ENCODE measurements at regions not wholly inside any gene's neighbourhood (a gene's known extent, or its start where the extent isn't known, plus 50 kb on each side); places are given as distances from the start of the nearest gene placed in this dataset.
"Not testable (repeated sequence)": the region's sequence is repeated elsewhere in the genome, so short reads cannot be mapped to it uniquely, and the experiment has no call there.

GRCh38 chr12:65742018-65743010, 82.0 kb upstream of the HMGA2 start:
- DNase-seq, result peak; percentile 33

- not testable (repeated sequence) for DNase-seq
Measured at GRCh38 chr12:65744236-65744840, 79.9 kb upstream of the HMGA2 start.

GRCh38 chr12:65747338-65747737, 76.9 kb upstream of the HMGA2 start:
- no peak for DNase-seq

- DNase-seq, result no peak
Measured at GRCh38 chr12:65748332-65748731, 76.0 kb upstream of the HMGA2 start.

GRCh38 chr12:65754290-65754689, 70.0 kb upstream of the HMGA2 start:
- DNase-seq, result no peak

GRCh38 chr12:65754744-65755595, 69.3 kb upstream of the HMGA2 start:
- no peak for DNase-seq

GRCh38 chr12:65755596-65755978, 68.7 kb upstream of the HMGA2 start:
- no peak for DNase-seq

GRCh38 chr12:65756267-65756666, 68.0 kb upstream of the HMGA2 start:
- DNase-seq, result no peak

- no peak for DNase-seq
Measured at GRCh38 chr12:65756956-65757511, 67.2 kb upstream of the HMGA2 start.

GRCh38 chr12:65758401-65758800, 65.9 kb upstream of the HMGA2 start:
- DNase-seq, result no peak

- DNase-seq, result no peak
Measured at GRCh38 chr12:65759735-65760134, 64.5 kb upstream of the HMGA2 start.

GRCh38 chr12:65761301-65761700, 63.0 kb upstream of the HMGA2 start:
- no peak for DNase-seq

- no peak for DNase-seq
Measured at GRCh38 chr12:65764325-65764724, 60.0 kb upstream of the HMGA2 start.

GRCh38 chr12:65765436-65765813, 58.9 kb upstream of the HMGA2 start:
- no peak for DNase-seq

- DNase-seq, result no peak
Measured at GRCh38 chr12:65769880-65770279, 54.4 kb upstream of the HMGA2 start.
